BLaER1 treated with 17β-estradiol and CSF1 and Interleukin-3, amounts not matched to agents 10 nM and 100 nM (cell line): ENCODE measurements at regions not wholly inside any gene's neighbourhood (a gene's known extent, or its start where the extent isn't known, plus 50 kb on each side); places are given as distances from the start of the nearest gene placed in this dataset.
A peak's percentile ranks its signal among the peaks of the same experiment; 100 is the strongest.

Experiments used
- H3K27ac ChIP-seq, 11 experiments: shearing (Covaris generic); formaldehyde crosslinking; 2 replicates each; pipeline ENCODE4 v1.8.1; 2022
- H3K27me3 ChIP-seq, 11 experiments: shearing (Covaris generic); formaldehyde crosslinking; 2 replicates each; pipeline ENCODE4 v1.8.1; 2022
- H3K36me3 ChIP-seq, 11 experiments: shearing (Covaris generic); formaldehyde crosslinking; 2 replicates each; pipeline ENCODE4 v1.8.1; 2022
- H3K4me1 ChIP-seq, 10 experiments: shearing (Covaris generic); formaldehyde crosslinking; 2 replicates each; pipeline ENCODE4 v1.8.1; 2022
- H3K4me2 ChIP-seq, 11 experiments: shearing (Covaris generic); formaldehyde crosslinking; 2 replicates each; pipeline ENCODE4 v1.8.1; 2022
- H3K4me3 ChIP-seq, 10 experiments: shearing (Covaris generic); formaldehyde crosslinking; 2 replicates each; pipeline ENCODE4 v1.8.1; 2022
- H3K9ac ChIP-seq, 11 experiments: shearing (Covaris generic); formaldehyde crosslinking; 2 replicates each; pipeline ENCODE4 v1.8.1; 2022
- H3K9me3 ChIP-seq, 11 experiments: shearing (Covaris generic); formaldehyde crosslinking; replicated peaks in 1 of 11; 2 replicates each; pipeline ENCODE4 v1.8.1; 2022
- H4K20me1 ChIP-seq, 11 experiments: shearing (Covaris generic); formaldehyde crosslinking; 2 replicates each; pipeline ENCODE4 v1.8.1; 2022
- Cebpa-rat ChIP-seq, 11 experiments: shearing (Covaris generic); IDR thresholded peaks; 2 replicates each; pipeline ENCODE4 v1.8.1; 2022

DNA sequence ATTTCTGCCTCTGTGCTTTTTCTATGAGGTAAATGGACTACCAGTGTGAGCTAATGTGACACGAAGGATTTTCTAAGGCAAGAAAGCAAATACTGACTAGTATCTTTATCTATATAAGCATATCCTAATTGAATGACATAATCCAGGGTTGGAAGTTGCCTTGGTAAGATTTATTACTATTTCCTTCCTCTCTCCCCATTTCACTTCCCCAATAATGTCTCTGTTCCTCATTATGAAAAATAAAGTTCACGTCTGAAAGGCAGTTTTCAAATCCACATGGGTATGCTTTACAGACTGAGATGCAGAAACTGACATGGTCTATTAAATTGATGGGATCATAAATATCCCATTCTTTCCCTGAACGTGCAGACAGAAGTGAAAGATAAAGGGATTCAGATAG is 86.0 kb downstream of the DTWD1 start:
- TF ChIP-seq Cebpa-rat (IDR thresholded peaks at IDR 0.05): no peak

DNA sequence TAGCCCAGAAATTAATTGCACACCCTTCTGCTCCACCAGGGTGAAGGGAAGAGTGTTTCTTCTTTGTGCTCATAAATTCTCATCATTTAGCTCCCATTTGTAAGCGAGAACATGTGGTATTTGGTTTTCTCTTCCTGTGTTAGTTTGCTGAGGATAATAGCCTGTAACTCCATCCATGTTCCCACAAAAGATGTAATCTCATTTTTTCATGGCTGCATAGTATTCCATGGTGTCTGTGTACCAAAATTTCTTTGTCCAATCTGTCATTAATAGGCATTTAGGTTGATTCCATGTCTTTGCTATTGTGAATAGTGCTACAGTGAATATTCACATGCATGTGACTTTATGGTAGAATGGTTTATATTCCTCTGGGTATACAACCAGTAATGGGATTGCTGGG is 86.8 kb downstream of the DTWD1 start:
- H3K4me3 ChIP-seq: no peak overlapping the region
- H3K27me3 ChIP-seq: no peaks in the 10 kb centered on the region
- H3K27ac ChIP-seq: peak overlapping the region in 7 of 11 experiments; percentile 17 to 70 (median 52); a peak in 12 of 22 replicates
- no peak for TF ChIP-seq Cebpa-rat (IDR thresholded peaks at IDR 0.05)
- H3K9ac ChIP-seq: 0 out of 22 replicates have a peak overlapping the region, but pooled peaks of 1 of the 11 experiments have one; percentile 8
- H3K4me1 ChIP-seq: peaks cover 0 to 20% (median 13%) of the 10 kb centered on the region in 10 experiments; a peak in 14 of 20 replicates
- H3K9me3 ChIP-seq: peaks cover 35 to 53% (median 42%) of the 10 kb centered on the region in 11 experiments
- peak overlapping the region in 7 of 11 experiments; percentile 51 to 79 (median 64); a peak in 13 of 22 replicates for H3K4me2 ChIP-seq
- H3K36me3 ChIP-seq: peaks cover 0 to 8% (median 0%) of the 10 kb centered on the region in 11 experiments; a peak in 2 of 22 replicates
- H4K20me1 ChIP-seq: no peaks in the 10 kb centered on the region

More for the DNA sequence above, 86.0 kb downstream of the DTWD1 start:
- H3K36me3 ChIP-seq: peaks cover 0 to 8% (median 0%) of the 10 kb centered on the region in 11 experiments; a peak in 2 of 22 replicates
- no peaks in the 10 kb centered on the region for H3K27me3 ChIP-seq
- H3K4me2 ChIP-seq: peak overlapping the region in 8 of 11 experiments; percentile 23 to 79 (median 62); a peak in 15 of 22 replicates
- peaks cover 35 to 46% (median 42%) of the 10 kb centered on the region in 11 experiments for H3K9me3 ChIP-seq
- H3K9ac ChIP-seq: peak overlapping the region in 4 of 11 experiments; percentile 8 to 47 (median 29); a peak in 4 of 22 replicates
- H3K27ac ChIP-seq: peak overlapping the region in 8 of 11 experiments; percentile 30 to 70 (median 54); a peak in 14 of 22 replicates
- no peak overlapping the region for H3K4me3 ChIP-seq
- peaks cover 0 to 20% (median 13%) of the 10 kb centered on the region in 10 experiments; a peak in 14 of 20 replicates for H3K4me1 ChIP-seq
- H4K20me1 ChIP-seq: no peaks in the 10 kb centered on the region

DNA sequence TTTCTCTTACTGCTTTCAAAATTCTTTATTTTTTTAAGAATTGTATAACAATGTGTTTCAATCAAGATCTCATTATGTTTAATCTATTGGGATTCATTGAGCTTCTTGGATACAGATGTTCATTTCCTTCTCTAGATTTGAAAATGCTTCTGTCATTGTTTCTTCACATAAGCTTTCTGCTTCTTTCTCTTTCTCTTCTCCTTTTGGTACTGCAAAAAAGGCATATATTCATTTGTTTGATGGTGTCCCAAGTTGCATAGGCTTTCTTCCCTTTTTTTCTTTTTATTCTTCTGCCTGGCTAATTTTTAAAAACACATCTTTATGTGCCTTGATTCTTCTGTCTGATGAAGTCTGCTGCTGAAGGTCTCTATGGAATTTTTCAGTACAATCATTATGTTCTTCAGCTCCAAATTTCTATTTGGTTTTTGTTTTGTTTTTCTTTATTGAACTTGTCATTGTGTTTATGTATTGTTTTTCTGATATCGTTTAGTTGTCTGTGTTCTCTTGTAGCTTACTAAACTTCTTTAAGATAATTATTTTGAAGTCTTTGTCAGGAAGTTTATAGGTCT is 88.9 kb downstream of the DTWD1 start:
- TF ChIP-seq Cebpa-rat (IDR thresholded peaks at IDR 0.05): no peak
- no peak overlapping the region for H3K4me3 ChIP-seq
- no peaks in the 10 kb centered on the region for H4K20me1 ChIP-seq
- H3K9ac ChIP-seq: no peak overlapping the region
- peaks cover 35 to 53% (median 42%) of the 10 kb centered on the region in 11 experiments for H3K9me3 ChIP-seq
- H3K27ac ChIP-seq: no peak overlapping the region
- H3K27me3 ChIP-seq: no peaks in the 10 kb centered on the region
- peaks cover 0 to 35% (median 16%) of the 10 kb centered on the region in 10 experiments; a peak in 14 of 20 replicates for H3K4me1 ChIP-seq
- peaks cover 0 to 8% (median 0%) of the 10 kb centered on the region in 11 experiments; a peak in 2 of 22 replicates for H3K36me3 ChIP-seq
- no peak overlapping the region for H3K4me2 ChIP-seq

DNA sequence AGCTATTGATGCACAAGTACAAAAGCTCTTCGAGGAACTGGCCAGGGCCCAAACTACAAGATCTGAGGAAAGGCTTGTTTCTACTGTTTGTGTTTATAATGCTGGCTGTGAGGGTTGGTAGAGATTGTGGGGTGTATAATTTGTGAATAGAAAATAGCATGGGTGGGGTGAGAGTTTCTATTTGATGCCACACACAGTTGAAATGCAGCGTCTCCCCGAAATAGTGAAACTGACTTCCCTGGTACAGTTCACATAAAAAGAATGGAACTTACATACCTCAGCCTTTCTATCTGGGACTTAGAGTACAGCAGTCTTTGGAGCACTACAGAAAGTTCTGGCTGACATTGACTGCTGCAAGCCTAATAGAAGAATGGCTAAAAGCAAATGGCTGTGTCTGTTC is 91.3 kb downstream of the DTWD1 start:
- peaks cover 0 to 8% (median 0%) of the 10 kb centered on the region in 11 experiments; a peak in 2 of 22 replicates for H3K36me3 ChIP-seq
- no peak overlapping the region for H3K4me2 ChIP-seq
- H3K9ac ChIP-seq: no peak overlapping the region
- H3K4me1 ChIP-seq: peaks cover 0 to 46% (median 17%) of the 10 kb centered on the region in 10 experiments; a peak in 14 of 20 replicates
- H3K9me3 ChIP-seq: peaks cover 34 to 53% (median 42%) of the 10 kb centered on the region in 11 experiments
- H4K20me1 ChIP-seq: no peaks in the 10 kb centered on the region
- H3K4me3 ChIP-seq: no peak overlapping the region
- H3K27ac ChIP-seq: no peak overlapping the region
- H3K27me3 ChIP-seq: no peaks in the 10 kb centered on the region
- TF ChIP-seq Cebpa-rat (IDR thresholded peaks at IDR 0.05): no peak

DNA sequence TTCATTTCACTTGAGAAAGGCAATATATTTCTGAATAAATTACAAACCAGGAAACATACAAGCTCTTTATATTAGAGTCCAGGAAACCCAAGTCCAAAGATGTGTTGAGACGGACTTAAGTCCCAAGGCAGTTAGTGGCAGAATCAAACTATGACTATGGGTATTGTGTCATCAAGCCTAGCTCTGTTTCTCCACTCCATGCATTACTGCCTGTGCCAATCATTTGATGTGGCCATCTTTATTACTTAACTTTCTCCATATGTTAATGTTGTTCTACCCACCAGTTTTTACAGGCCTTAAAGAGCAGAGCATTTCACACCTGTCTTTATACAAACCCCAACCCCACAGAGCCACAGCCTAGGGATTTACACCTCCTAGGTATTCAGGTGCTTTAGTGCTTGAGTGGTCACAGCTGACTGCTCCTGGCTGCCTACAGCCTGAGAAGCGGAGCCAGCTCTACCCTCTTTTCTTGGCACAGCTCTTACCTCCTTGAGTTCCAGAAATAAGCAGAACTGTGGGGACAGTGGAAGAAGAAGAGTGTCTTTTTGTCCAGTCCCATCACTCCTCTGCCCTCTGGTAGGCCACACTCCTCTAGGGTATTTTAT is 92.1 kb downstream of the DTWD1 start:
- Histone ChIP-seq H3K9me3 (peaks cover 26 to 46% (median 35%) of the 10 kb centered on the region in 11 experiments), H3K27me3 (no peaks in the 10 kb centered on the region), H3K4me2 (peak overlapping the region in 4 of 11 experiments; percentile 8 to 52 (median 32); a peak in 6 of 22 replicates), H3K4me1 (peaks cover 0 to 46% (median 13%) of the 10 kb centered on the region in 10 experiments; a peak in 12 of 20 replicates), H3K4me3 (no peak overlapping the region), H3K36me3 (peaks cover 0 to 8% (median 0%) of the 10 kb centered on the region in 11 experiments; a peak in 2 of 22 replicates), H4K20me1 (no peaks in the 10 kb centered on the region), H3K9ac (no peak overlapping the region), H3K27ac (no peak overlapping the region)
- TF ChIP-seq Cebpa-rat (IDR thresholded peaks at IDR 0.05): no peak

DNA sequence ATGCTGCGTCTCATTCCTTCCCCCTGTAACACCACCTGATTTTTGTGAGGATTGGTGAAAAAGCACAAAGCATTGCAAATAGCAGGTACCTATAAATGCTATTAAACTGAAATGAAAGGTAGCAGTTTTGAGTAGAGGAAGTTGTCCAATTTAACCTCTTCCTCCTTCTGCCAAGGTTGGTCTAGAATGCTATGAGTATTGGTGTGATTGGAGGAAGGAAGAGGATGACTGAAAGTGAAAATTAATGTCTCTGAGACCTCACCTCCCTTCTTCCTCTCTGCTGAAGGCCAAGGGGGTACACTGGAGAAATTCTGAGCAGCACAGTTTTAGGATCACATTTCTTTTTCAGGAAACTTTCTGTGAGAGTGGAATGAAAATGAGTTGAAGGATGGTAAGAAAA is 94.4 kb downstream of the DTWD1 start:
- Histone ChIP-seq H3K27me3 (no peaks in the 10 kb centered on the region), H3K27ac (no peak overlapping the region), H3K9ac (no peak overlapping the region), H3K4me2 (peak overlapping the region in 8 of 11 experiments; percentile 4 to 50 (median 31); a peak in 13 of 22 replicates), H3K9me3 (peaks cover 8 to 40% (median 13%) of the 10 kb centered on the region in 11 experiments), H4K20me1 (no peaks in the 10 kb centered on the region), H3K4me3 (no peak overlapping the region), H3K4me1 (peaks cover 0 to 61% (median 21%) of the 10 kb centered on the region in 10 experiments; a peak in 12 of 20 replicates), H3K36me3 (peaks cover 0 to 6% (median 0%) of the 10 kb centered on the region in 11 experiments; a peak in 2 of 22 replicates)
- TF ChIP-seq Cebpa-rat (IDR thresholded peaks at IDR 0.05): no peak

DNA sequence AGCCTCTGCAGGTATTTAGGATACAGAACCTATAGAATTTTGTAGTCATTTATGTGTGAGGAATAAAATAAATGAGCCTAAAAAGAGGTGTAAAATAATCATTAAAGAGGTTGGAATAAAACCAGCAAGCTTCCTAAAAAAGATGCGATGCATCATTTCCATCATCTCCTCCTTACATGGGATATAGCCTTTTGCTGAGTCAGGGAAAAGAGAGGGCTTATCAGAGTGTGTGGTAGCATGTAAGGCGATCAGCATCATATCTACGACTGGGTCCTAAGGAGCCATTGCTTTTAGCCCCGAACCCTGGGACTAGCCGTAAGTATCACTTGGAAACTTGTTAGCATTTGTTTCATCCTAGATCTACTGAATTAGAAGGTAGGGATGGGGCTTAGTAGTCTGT is 94.9 kb downstream of the DTWD1 start:
- Histone ChIP-seq H3K9ac (no peak overlapping the region), H3K36me3 (0 out of 22 replicates have a peak, but pooled peaks cover 0 to 1% (median 0%) of the 10 kb centered on the region in 11 experiments), H3K27ac (no peak overlapping the region), H3K9me3 (peaks cover 3 to 35% (median 8%) of the 10 kb centered on the region in 11 experiments), H4K20me1 (no peaks in the 10 kb centered on the region), H3K27me3 (no peaks in the 10 kb centered on the region), H3K4me2 (peak overlapping the region in 5 of 11 experiments; percentile 29 to 50 (median 34); a peak in 8 of 22 replicates), H3K4me3 (no peak overlapping the region), H3K4me1 (peaks cover 0 to 61% (median 21%) of the 10 kb centered on the region in 10 experiments; a peak in 12 of 20 replicates)
- TF ChIP-seq Cebpa-rat (IDR thresholded peaks at IDR 0.05): no peak

DNA sequence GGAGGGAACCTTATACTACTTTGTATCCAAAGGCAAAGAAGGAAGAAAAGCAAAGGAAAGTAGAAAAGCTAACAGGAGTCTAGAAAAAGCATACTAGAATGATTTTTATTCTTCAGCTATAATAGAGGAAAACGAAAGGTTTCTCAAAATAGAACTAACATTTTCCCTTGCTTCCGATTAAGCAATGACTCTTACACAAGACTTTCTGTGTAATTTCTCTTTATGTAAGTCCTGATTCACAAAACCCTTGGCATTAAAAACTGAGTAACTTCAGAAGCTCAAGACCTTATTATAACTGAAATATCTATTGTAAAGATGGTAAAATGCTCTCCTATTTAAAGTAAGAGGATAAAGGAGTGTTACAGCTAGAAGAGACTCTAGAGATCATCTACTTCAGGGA is 97.4 kb downstream of the DTWD1 start:
- Histone ChIP-seq H4K20me1 (no peaks in the 10 kb centered on the region), H3K27me3 (no peaks in the 10 kb centered on the region), H3K9me3 (peaks cover 0 to 19% (median 0%) of the 10 kb centered on the region in 11 experiments; a peak in 5 of 22 replicates), H3K4me1 (peaks cover 0 to 64% (median 20%) of the 10 kb centered on the region in 10 experiments; a peak in 12 of 20 replicates), H3K4me2 (peak overlapping the region in 8 of 11 experiments; percentile 13 to 68 (median 50); a peak in 14 of 22 replicates), H3K9ac (peak overlapping the region in 1 of 11 experiments; percentile 23; a peak in 1 of 22 replicates), H3K36me3 (no peaks in the 10 kb centered on the region), H3K4me3 (no peak overlapping the region), H3K27ac (peak overlapping the region in 10 of 11 experiments; percentile 21 to 62 (median 44); a peak in 14 of 22 replicates)
- no peak for TF ChIP-seq Cebpa-rat (IDR thresholded peaks at IDR 0.05)
